ENCODE measurements at regions not wholly inside any gene's neighbourhood (a gene's known extent, or its start where the extent isn't known, plus 50 kb on each side); places are given as distances from the start of the nearest gene placed in this dataset.

DNA sequence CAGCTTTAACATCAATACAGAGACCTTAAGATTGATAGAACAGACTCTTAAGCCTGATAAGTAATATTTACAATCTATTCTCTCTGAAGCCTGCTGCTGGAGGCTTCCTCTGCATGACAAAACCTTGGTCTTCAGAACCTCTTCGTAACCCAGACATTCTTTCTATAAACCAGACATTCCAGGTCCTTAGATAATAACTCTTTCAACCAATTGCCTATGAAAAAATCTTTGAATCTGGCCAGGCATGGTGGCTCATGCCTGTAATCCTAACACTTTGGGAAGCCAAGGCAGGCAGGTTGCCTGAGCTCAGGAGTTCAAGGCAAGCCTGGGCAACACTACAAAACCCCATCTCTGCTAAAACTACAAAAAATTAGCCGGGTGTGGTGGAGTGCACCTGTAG is 327.8 kb downstream of the ENC1 start:
- peak overlapping the region; percentile 54 for H3K27ac ChIP-seq (ENCODE audit: low read depth, low read length)
- H3K4me2 ChIP-seq (ENCODE audit: insufficient read depth, low read length) = no peak overlapping the region
- H2AFZ ChIP-seq (ENCODE audit: low read length) = no peak overlapping the region
- no peak for DNase-seq (ENCODE audit: insufficient read length, low spot score, missing footprints)
- H3K79me2 ChIP-seq (ENCODE audit: insufficient read depth, low read length) = no peaks in the 10 kb centered on the region
- no peaks in the 10 kb centered on the region for H3K9me3 ChIP-seq (ENCODE audit: low read depth, low read length)
- TF ChIP-seq, protein P1, sequence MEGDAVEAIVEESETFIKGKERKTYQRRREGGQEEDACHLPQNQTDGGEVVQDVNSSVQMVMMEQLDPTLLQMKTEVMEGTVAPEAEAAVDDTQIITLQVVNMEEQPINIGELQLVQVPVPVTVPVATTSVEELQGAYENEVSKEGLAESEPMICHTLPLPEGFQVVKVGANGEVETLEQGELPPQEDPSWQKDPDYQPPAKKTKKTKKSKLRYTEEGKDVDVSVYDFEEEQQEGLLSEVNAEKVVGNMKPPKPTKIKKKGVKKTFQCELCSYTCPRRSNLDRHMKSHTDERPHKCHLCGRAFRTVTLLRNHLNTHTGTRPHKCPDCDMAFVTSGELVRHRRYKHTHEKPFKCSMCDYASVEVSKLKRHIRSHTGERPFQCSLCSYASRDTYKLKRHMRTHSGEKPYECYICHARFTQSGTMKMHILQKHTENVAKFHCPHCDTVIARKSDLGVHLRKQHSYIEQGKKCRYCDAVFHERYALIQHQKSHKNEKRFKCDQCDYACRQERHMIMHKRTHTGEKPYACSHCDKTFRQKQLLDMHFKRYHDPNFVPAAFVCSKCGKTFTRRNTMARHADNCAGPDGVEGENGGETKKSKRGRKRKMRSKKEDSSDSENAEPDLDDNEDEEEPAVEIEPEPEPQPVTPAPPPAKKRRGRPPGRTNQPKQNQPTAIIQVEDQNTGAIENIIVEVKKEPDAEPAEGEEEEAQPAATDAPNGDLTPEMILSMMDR (IDR thresholded peaks at IDR 0.05; ENCODE audit: extremely low read depth, low read depth, low read length) = no peak
- no peaks in the 10 kb centered on the region for H3K36me3 ChIP-seq (ENCODE audit: insufficient read depth, low read length)
- no peaks in the 10 kb centered on the region for H3K27me3 ChIP-seq (ENCODE audit: insufficient read depth, low read length)
- no peak overlapping the region for H3K4me3 ChIP-seq (ENCODE audit: insufficient read depth, low read length)
- peaks cover 40% of the 10 kb centered on the region for H3K4me1 ChIP-seq (ENCODE audit: insufficient read depth, low read length)
- no peaks in the 10 kb centered on the region for H4K20me1 ChIP-seq (ENCODE audit: insufficient read depth, low read length)

DNA sequence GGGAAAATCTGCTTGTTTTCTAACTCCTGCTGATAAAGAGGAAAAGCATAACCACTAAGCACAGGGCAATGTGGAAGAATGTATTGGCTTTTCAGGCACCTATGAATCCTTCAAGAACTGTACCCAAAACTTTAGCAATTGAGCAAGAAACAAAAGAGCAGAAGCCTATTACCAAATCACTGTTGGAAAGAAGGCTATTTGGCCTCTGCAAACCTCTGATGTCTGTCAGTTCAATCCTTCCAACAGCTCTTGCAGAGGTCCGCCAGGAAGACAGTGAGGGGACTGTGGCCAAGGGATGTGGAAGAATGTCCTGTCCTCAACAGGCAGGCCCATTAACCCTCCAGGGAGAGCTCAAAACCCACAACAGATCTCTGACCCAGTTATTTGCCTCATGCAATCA is 328.6 kb downstream of the ENC1 start:
- no peak overlapping the region for H3K4me2 ChIP-seq (ENCODE audit: insufficient read depth, low read length)
- no peaks in the 10 kb centered on the region for H3K27me3 ChIP-seq (ENCODE audit: insufficient read depth, low read length)
- peak overlapping the region; percentile 54 for H3K27ac ChIP-seq (ENCODE audit: low read depth, low read length)
- no peak for DNase-seq (ENCODE audit: insufficient read length, low spot score, missing footprints)
- TF ChIP-seq, protein P1 (IDR thresholded peaks at IDR 0.05; ENCODE audit: extremely low read depth, low read depth, low read length) = no peak
- H3K4me3 ChIP-seq (ENCODE audit: insufficient read depth, low read length) = no peak overlapping the region
- H4K20me1 ChIP-seq (ENCODE audit: insufficient read depth, low read length) = no peaks in the 10 kb centered on the region
- no peaks in the 10 kb centered on the region for H3K9me3 ChIP-seq (ENCODE audit: low read depth, low read length)
- H3K36me3 ChIP-seq (ENCODE audit: insufficient read depth, low read length) = no peaks in the 10 kb centered on the region
- H3K79me2 ChIP-seq (ENCODE audit: insufficient read depth, low read length) = no peaks in the 10 kb centered on the region
- H2AFZ ChIP-seq (ENCODE audit: low read length) = no peak overlapping the region
- peaks cover 37% of the 10 kb centered on the region for H3K4me1 ChIP-seq (ENCODE audit: insufficient read depth, low read length)

DNA sequence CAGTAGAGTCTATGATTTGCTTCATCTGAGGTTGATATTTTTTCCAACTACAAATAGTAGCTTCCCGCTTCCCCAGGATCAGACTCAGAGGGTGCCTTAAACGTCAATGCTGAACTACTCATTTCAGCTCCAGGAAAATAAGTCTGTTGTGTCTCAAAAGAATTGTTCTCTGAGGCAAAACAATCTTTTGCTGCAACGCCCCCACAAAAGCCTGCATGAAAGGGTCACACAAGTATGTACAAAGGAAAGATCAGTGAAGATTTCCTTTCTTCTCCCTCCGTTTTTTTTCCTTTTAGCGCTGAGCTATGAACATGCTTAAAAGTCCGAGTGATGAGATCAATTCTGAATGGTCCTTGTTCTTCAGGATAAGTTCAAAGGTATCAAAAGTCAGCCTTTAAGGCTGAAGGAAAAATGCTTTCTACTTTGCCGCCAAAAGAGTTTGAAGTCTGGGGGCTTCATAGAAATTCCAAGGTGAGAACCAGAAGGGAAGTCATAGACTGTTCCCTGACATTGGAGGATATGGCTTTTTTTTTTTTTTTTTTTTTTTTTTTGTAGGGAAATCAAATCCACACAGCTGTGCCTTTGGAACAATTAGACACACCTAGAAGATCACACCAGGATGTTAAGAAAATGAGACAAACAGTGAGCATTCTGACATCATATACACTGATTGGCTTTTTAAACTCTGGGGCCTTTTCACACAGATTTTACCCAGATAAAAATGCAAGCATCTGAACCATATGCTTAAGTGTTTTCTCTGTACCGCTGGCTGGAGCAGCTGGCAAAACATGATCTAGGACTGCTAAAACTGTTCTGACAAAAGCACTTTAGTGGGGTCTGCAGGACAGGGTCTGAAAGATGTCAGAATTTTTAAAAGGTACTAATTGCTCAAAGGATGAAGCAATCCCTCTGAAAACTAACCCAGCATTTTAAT is 329.3 kb downstream of the ENC1 start:
- Histone ChIP-seq H3K36me3 (ENCODE audit: insufficient read depth, low read length) (no peaks in the 10 kb centered on the region), H3K27ac (ENCODE audit: low read depth, low read length) (peak overlapping the region; percentile 54), H4K20me1 (ENCODE audit: insufficient read depth, low read length) (no peaks in the 10 kb centered on the region), H3K9me3 (ENCODE audit: low read depth, low read length) (no peaks in the 10 kb centered on the region), H2AFZ (ENCODE audit: low read length) (no peak overlapping the region), H3K4me1 (ENCODE audit: insufficient read depth, low read length) (peaks cover 30% of the 10 kb centered on the region), H3K4me2 (ENCODE audit: insufficient read depth, low read length) (no peak overlapping the region), H3K4me3 (ENCODE audit: insufficient read depth, low read length) (no peak overlapping the region), H3K27me3 (ENCODE audit: insufficient read depth, low read length) (no peaks in the 10 kb centered on the region), H3K79me2 (ENCODE audit: insufficient read depth, low read length) (no peaks in the 10 kb centered on the region)
- TF ChIP-seq, protein P1 (IDR thresholded peaks at IDR 0.05; ENCODE audit: extremely low read depth, low read depth, low read length) = no peak
- DNase-seq (ENCODE audit: insufficient read length, low spot score, missing footprints) = no peak

DNA sequence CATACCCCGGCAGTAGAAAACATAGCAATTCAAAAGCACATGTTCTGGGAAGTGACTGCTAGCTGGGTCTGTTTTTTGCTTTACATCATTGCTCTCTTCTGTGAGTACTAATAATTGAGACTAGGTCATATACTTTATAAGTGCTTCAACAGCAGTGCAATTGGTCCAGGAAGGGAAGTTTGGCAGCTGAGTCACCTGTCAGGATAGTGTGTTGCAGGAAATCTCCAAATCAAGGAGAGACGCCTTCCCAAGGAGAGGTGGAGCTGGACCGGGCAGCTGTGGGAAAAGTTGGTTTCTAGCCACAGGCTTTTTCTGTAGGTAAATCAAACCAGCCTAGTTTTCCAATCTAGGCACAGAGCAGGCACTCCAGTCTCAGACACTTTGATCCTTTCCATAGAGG is 330.1 kb downstream of the ENC1 start:
- no peaks in the 10 kb centered on the region for H3K36me3 ChIP-seq (ENCODE audit: insufficient read depth, low read length)
- no peaks in the 10 kb centered on the region for H4K20me1 ChIP-seq (ENCODE audit: insufficient read depth, low read length)
- DNase-seq (ENCODE audit: insufficient read length, low spot score, missing footprints) = no peak
- no peak overlapping the region for H2AFZ ChIP-seq (ENCODE audit: low read length)
- no peak overlapping the region for H3K27ac ChIP-seq (ENCODE audit: low read depth, low read length)
- no peak overlapping the region for H3K4me3 ChIP-seq (ENCODE audit: insufficient read depth, low read length)
- TF ChIP-seq, protein P1 (IDR thresholded peaks at IDR 0.05; ENCODE audit: extremely low read depth, low read depth, low read length) = no peak
- no peaks in the 10 kb centered on the region for H3K9me3 ChIP-seq (ENCODE audit: low read depth, low read length)
- H3K27me3 ChIP-seq (ENCODE audit: insufficient read depth, low read length) = no peaks in the 10 kb centered on the region
- H3K4me1 ChIP-seq (ENCODE audit: insufficient read depth, low read length) = peaks cover 22% of the 10 kb centered on the region
- no peak overlapping the region for H3K4me2 ChIP-seq (ENCODE audit: insufficient read depth, low read length)
- H3K79me2 ChIP-seq (ENCODE audit: insufficient read depth, low read length) = no peaks in the 10 kb centered on the region
